ENCODE measurements at regions not wholly inside any gene's neighbourhood (a gene's known extent, or its start where the extent isn't known, plus 50 kb on each side); places are given as distances from the start of the nearest gene placed in this dataset.

DNA sequence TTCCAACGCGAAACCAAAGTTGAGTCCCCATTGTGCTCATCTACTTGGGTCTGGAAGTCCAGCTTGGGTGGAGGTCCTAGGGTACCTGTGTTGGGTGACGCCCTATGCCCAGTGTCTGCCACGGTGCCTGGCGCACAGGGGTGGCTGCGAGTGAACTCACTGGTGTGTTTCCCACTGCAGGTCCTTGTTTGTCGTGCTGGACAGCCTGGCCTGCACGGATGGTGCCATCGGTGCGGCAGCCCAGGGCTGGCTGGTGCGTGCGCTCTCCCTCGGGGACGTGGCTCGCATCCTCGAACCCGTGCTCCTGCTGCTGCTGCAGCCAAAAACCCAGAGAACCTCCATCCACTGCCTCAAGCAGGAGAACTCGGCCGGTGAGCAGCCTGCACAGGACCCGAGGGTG is 80.4 kb upstream of the MORC3 start:
- TF ChIP-seq CTCF (IDR thresholded peaks at IDR 0.05) (no peak), ZFX (IDR thresholded peaks at IDR 0.05; ENCODE audit: borderline replicate concordance) (no peak)

All from 22Rv1 (cell line).